Hematopoietic multipotent progenitor cell (in vitro differentiated cells): ENCODE measurements at regions not wholly inside any gene's neighbourhood (a gene's known extent, or its start where the extent isn't known, plus 50 kb on each side); places are given as distances from the start of the nearest gene placed in this dataset.

Experiments
- DNase-seq, 3 donors: peaks; one replicate each; pipeline ENCODE4 v3.0.0-alpha.2; 2011 to 2015; ENCODE audit warnings: low read depth in 2 of 3, low spot score in 2 of 3

DNA sequence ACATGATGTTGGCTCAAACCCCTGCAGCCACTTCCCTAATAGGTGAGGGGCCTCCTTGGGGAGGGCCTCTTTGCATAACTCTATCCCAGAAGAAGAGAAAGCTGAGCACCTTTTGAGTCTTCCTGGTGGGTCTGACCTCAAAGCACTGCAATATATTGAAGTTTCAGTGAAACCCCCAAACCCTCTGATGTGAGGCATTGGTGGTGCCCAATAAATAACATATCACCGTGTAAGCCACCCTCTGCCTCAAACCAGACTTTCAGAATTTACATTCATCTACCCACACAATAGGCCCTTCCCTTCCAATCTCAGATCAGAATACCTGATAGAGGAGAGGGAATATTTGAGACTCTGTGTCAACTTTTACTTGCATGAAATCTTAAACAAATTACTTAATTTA is 142.8 kb upstream of the STK17B start:
- DNase-seq: no peak

DNA sequence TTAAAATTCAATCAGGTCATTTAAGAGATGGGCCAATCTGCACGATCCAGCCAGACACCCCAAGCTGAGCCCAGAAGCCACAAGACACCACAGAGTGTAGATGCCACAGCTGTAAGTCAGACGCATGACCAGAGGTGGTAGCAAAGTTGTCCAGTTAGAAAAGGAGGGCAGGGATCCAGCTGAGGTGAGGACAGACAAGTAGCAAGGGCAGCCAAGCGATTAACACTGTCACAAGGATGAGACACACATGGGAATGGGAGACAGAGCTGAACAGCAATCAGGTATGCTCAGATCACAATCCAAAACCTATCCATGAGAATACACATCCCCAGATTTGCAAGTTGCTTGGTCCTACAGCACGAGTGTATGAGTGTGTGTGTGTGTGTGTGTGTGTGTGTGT is 143.4 kb upstream of the STK17B start:
- no peak for DNase-seq

DNA sequence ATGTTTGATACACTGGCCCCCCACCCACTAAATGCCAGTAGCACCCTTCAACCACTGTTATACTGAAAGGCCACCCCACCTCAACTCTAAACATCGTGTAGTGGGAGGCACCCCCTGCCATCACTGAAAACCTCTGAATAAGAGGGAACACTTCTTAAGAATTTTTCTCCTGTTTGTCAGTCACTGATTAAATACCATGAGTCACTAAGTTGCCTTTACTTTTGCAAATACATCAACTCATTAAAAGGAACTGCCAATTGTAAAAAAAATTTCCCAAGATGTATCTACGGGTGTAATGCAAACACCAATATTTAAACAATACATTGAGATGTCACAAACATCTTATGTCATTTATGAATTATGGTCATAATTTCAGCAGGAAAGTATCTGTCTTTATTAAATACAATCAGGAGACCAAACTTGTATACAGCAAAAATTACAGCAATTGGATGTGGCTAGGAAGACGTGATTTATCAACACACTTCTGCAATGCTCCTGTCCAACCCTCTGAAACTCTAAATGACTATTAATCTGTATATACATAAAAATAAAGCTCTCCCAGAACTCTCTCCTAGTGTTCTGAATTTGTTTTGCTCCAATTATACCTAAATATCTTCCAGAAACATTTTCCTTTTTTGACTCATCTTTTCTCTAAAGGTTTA is 144.1 kb upstream of the STK17B start:
- no peak for DNase-seq

DNA sequence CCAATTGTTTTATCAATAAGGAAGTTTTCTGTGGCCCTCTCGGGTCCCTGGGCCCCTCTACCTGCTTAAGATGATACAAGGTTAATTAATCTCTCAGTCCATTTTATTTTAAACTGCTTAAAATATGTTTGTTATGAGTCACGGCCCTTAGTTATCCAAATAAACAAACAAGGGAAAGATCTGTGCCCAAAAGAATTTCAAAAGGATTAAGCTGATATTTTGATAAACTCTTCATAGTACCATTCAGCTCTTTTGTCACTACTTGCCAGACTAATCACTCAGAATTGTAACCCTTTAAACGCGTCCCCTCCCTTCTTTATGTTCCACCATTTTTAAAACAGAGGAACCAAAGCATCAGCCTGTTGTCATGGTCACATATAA is 144.7 kb upstream of the STK17B start:
- DNase-seq: no peak

DNA sequence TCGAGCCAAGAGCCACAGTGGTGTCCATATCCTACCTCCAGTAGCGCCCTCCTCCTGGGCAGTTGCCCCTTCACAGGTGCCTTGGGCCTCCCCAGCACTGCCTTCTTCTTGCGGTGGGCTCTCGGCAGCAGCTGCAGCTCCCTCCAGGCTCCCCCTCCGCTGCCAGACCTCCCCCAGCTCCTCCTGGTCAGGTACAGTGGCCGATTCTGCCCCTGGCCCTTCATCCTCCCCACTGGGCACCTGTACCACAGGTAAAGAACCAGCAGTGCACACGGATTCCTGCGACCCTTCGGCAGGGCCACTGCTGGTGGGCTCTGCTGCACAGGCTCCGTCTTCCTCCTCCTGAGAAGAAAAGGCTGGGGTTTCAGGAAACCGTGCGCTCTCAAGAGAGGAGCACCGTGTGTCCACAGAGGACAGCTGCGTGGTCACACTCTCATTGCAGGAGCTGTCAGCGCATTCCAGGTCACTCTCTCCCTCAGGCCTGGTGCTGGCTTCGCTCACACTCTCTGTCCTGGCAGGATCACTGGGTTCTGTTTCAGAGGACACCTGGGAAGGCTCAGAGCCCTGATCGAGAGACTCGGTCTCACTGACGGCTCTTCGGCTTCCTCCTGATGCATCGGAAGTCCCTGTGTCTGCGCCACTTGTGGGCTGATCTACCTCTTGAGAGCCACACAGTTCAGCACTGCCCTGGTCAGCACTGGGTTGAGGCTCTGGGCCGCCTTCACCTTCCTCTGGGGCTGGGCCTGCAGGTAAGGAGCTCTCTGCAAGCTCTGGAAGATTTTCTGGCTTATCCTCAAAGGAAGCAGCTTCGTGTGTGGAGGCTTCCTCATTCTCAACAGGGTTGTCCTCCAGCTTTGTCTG is 147.4 kb upstream of the STK17B start:
- no peak for DNase-seq

DNA sequence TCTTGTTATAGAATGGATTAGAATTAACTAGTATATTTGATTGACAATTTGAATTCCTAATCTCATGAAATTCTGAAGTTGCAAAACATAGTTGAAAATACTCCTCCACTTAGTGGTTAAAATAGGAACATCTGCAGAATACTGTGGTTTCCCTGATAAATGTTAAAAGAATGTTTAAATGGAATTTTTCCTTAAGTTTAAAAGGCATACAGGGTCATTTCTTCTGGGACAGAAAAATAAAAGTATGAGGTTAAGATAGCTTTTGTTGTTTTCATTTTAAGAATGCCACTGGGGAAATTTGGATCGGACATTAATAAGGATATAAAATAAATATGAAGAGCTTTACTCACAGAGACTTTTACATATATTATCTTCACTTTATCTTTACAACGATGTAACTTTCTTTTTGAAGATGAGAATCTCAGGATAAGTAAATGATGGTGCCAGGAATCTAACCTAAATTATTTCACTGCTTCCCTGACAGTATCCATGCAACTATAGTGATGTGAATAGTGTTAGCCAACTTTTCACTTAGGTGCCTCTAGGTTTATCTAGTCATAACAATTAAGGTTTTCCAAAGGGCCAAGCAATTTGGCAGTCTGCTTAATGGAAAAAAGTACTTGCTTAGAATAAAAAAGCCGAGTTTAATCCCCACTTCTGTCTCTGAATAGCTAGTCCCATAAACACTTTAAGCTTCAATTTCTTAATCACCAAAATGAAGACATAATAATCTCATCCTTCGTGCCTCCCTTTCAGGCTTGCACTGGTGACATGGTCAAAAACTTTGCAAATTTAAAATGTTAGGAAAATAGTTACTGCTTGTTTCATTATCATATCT is 151.8 kb upstream of the STK17B start:
- DNase-seq: no peak

DNA sequence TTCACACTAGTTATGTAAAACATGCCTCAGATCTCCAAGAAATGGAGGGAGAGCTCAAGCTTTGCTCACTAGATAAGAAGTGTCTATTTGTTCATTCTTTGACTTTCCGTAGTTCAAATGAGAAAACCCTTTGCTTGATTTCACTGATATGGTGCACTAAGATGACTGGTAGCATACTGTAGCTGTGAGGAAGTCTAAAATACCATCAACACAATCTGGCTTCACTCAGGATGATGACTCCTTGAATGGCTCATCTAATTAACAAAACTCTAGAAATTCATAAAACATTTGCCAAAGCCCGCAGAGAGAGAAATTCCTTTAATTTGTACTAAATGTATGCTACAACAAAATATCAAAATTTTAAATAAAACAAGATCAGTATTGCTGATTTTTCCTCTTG is 152.8 kb upstream of the STK17B start:
- DNase-seq: no peak

DNA sequence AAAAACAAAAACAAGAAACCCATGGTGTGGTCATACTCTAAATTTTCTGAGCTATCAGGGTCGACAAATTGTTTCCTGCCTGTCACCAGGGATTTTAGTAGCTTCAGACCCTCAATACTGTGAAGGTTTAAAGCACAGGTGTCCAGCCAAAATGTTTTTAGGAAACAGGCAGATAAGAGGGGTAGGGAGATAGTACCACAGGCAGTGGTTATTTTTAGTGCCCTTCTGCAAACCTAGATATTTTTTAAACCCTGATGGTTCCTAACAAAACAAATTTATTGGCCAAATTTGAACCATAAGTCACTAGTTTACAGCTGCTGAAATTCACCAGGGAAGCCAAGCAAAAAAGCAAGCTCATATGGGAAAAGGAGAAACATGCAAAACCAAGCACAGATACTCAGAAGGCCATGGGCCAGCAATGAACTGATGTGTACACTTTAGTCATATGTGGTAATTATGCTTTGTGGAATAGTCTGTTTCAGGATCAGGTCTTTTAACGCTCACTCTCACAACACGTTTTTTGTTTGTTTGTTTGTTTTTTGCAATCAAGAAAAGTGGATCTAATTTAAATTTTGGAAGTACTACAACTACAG is 156.8 kb upstream of the STK17B start:
- peak in 1 of 3 donors; percentile 8 for DNase-seq

DNA sequence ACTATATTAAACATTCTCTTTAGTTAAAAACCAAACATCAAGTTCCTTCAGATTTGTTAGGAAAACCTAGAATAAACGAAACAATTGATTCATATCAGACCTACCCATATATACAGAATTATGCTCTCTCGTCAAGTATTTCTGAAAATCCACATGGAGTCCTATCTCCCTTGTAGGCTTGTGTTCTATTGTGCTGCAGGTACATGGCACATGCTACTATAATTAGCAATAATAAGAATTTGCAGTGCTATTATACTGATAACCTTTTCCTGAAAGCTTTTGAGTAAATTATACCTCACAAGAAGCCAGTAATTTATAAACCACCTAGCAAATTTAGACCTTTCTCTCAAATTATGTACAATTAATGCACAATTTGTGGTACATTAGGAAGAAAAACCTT is 158.6 kb upstream of the STK17B start:
- no peak for DNase-seq

DNA sequence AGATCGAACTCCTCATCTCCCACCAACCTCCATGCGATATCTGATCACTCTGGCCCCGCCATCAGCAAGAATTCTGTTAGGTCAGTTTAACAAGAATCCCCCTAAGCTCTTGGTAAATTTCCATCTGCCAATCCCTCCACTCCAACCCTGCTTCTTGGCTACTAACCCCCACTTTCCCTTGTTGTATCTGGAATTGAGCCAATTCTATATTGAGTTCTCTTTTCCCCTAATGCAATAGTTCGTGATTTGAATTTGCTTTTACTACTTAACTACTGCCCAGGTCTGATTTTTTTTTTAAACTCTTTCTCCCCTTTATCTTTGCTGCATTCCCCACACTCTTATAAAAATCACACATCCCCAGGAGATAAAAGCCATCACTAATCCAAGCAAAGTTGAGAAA is 159.3 kb upstream of the STK17B start:
- DNase-seq: no peak

DNA sequence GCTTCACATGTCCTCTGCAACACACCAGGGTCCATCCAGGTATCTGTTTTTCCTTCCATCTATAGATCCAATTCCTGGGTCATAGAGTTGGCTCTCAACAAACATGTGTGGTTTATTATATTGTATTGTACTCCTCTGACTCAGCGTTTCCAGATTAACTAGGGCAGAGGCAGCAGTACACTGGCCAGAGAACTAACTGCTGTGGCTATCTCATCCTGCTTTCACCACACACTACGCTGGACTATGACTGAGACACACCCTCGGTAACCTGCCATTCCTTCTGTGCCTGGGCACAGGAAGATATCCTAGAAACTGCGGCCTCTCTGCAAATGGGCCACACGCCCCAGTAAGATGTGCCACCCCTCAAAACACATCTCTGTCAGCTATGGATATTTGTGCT is 159.8 kb upstream of the STK17B start:
- peak in 1 of 3 donors; percentile 10 for DNase-seq

DNA sequence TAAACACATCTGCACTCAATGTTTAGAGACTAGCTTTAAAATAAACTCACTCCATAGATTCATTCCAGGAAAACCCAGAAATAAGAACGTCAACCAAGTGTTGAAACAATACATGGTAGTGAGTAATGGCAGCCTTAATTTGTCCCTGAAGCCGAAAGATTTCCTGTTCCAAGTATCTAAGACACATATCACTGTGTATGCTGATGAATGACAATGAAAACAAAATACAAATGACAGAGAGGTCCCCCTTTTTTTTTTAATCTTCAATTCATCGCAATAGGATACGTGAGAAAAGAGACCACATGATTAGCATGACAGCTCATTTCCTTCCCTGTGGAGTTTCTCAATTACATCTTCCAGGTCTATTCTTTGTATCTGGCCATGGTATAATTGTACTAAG is 160.5 kb upstream of the STK17B start:
- no peak for DNase-seq

DNA sequence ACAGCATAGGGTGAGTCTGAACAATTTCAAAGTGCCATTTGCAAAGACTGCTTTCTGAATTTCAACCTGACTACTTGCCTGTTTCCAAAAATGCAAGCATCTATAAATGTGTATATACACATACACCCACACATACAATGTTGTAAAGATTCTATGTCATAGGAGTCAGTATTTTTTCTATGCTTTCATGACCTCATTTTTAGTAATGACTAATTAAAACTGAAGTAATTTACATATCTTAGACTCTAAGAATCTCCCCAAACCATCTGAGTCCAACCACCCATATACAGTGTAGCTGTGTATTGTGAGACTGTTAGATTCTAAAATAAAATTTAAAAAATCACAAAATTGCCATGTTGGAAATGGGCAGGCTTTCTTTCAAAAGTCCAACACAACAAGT is 162.0 kb upstream of the STK17B start:
- no peak for DNase-seq

DNA sequence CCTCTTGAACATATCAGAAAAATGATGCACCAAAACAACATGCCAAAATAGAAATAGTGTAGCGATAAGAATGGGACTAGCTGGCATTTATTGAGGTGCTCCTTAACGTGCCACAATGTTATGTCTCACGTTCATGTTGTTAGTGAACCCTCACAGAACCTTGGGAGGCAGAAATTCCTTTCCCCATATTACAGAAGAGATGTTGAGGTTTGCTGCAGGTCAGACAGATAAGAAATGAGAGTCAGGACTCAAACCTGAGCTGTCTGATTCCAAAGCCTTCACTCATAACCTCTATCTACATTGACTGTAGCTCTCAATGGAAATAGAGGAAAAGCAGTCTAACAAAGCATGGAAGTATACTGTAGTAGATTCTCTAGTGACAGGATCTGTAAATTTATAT is 163.3 kb upstream of the STK17B start:
- no peak for DNase-seq

DNA sequence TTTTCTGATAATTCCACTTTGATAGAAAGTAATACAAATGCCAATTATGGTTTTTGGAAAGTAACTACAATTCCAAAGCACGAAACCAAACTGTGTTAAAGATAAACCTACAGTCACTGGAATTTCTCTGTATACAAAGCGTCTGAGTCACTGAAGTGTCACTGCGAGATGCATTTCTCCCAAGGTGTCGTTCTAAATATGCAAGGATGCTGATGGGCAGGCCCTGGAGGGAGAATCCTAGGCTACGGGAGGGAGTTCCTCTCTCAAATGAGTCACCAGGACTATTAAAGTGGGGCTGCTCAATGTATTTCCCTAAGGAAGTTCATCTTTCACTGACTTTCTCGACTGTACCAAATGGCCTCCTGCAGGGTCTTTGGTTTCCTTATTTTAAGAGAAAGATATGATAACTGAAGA is 163.8 kb upstream of the STK17B start:
- no peak for DNase-seq

DNA sequence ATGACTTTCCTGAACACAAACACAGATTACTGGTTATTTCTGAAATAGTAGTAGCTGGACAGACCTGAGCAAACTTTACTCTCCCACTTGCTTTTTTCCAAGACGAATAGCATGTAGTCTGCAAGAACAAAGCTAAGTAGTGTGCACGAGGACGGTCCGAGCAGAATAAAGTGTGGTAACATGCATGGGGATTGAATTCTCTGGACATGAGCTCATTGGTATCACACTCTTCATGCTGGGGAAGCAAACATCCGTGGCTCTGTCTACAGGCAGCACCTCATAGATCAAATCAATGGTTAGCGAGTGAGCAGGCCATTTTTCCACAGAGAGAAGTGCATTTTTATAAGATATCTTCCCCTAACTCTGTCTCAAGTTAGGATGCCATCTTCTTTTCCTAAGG is 164.8 kb upstream of the STK17B start:
- DNase-seq: no peak

DNA sequence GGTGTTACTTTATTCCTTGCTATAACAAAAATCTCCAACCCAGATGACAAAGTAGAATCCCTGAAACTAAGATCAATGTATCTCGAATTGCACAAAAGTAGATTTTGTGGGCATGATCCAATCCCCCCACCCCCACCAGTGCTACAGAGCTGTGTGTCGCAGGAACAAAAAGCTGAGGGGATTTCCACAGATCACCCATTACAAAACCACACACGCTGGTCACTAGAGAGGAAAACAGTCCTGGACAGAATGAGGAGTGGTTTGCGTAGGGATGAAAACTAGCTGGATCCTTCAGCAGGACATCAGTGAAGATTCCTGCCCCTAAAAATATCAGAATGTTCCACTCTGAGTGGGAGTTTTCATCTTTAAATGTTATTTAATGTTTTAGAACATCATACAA is 165.3 kb upstream of the STK17B start:
- DNase-seq: no peak

DNA sequence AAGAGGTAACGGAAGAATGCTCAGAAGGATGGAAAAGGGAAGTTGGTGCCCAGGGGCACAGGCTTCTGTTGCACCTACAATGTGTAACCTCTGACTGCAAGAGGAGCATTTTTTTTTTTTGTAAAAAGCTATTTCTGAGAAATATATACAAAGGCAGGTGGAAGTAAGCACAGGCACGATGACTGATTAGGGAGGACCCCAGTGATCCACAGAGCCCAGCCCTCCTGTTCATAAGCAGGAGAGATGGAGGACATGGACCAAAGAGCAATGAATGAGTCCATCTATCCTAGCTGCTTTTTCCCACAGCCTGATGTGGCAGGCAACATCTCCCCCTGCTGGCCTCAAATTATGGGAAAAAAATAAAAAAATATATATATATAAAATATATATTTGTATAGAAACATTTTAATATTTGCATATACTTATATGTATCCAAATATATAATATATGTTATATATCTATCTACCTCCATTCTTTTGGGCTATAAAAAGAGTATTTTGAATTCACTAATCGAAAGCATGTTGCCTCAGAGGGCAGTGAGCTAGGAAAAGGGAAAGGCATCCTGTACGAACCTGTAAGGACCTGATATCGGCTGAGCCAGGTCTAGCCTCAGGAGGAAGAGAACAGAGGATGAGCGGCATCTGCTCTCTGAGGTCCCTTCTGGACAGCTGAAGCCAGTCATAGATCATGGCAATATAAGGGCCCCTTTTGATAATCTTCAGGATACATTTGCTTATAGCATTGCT is 166.0 kb upstream of the STK17B start:
- peak in 2 of 3 donors; percentile 37 to 59 for DNase-seq

DNA sequence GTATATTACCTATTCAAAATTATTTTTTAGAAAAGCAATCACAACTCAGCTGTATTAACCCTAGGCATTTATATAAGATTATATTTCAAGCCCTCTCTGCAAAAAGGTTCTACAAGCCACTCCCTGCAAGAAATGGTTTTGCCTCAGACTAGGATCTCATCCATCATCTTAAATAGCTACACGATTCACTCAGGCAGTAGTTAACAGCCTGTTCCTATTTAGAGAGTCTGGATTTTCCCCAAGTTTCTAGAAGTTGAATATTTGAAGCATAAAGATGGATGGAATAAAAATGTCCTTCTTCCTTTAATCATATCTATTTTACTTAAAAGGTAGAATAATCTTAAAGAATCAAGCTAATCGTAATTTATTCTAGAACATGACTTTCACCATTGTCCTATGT is 167.1 kb upstream of the STK17B start:
- DNase-seq: no peak

DNA sequence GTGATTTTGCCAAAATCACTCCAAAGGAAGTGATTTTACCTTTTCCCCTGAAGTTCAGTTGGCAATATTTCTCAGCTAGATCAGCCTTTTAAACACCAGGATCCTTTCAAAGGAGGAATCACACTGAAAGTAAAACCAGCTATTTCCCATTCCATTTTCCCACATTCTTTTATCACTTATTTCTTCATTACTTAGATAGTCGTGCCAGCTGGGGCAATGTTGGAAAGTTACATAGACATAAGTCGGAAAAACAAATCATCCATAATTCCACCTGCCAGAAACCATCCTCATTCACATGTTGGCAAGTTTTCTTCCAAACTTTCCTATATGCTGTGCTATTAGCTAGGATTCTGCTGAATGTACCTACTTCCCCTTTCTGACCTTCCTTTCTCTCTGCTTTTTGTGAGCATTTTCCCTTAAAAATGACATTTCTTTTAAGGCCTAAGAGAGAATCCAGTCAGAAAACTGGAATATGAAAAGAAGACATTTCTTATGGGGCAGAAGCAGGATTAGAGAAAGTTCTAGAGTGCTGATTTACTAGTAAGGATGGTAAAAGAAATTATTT is 170.0 kb upstream of the STK17B start:
- peak in 1 of 3 donors; percentile 12 for DNase-seq
